IPS DF 4.7 (cell line): ENCODE measurements at regions not wholly inside any gene's neighbourhood (a gene's known extent, or its start where the extent isn't known, plus 50 kb on each side); places are given as distances from the start of the nearest gene placed in this dataset.
"Not testable (repeated sequence)": the region's sequence is repeated elsewhere in the genome, so short reads cannot be mapped to it uniquely, and the experiment has no call there.

Experiments used
- DNase-seq: peaks from one replicate; pipeline ENCODE4 v3.0.0-alpha.2; 2013; ENCODE audit warnings: low spot score; ENCODE audit errors: extremely low read depth

GRCh38 chr15:79602731-79603130 is 170.6 kb downstream of the MINAR1 start:
- no peak for DNase-seq

- DNase-seq = no peak
Measured at GRCh38 chr15:79606831-79607355, 174.8 kb downstream of the MINAR1 start.

GRCh38 chr15:79608066-79608864 is 176.1 kb downstream of the MINAR1 start:
- no peak for DNase-seq

- no peak for DNase-seq
Measured at GRCh38 chr15:79609506-79609905, 177.4 kb downstream of the MINAR1 start.

- no peak for DNase-seq
Measured at GRCh38 chr15:79610021-79610420, 177.9 kb downstream of the MINAR1 start.

- DNase-seq = no peak
Measured at GRCh38 chr15:79615754-79616153, 183.6 kb downstream of the MINAR1 start.

GRCh38 chr15:79617071-79617470 is 184.9 kb downstream of the MINAR1 start:
- no peak for DNase-seq

GRCh38 chr15:79620112-79620857 is 188.1 kb downstream of the MINAR1 start:
- DNase-seq = no peak

- DNase-seq = not testable (repeated sequence)
Measured at GRCh38 chr15:79621805-79622204, 189.7 kb downstream of the MINAR1 start.

GRCh38 chr15:79623488-79623887 is 191.4 kb downstream of the MINAR1 start:
- no peak for DNase-seq

- DNase-seq = no peak
Measured at GRCh38 chr15:79629687-79630086, 197.6 kb downstream of the MINAR1 start.

- DNase-seq = no peak
Measured at GRCh38 chr15:79632457-79632856, 200.3 kb downstream of the MINAR1 start.

- no peak for DNase-seq
Measured at GRCh38 chr15:79635149-79635771, 203.1 kb downstream of the MINAR1 start.

GRCh38 chr15:79635897-79636561 is 203.9 kb downstream of the MINAR1 start:
- DNase-seq = no peak

- no peak for DNase-seq
Measured at GRCh38 chr15:79640206-79640605, 208.1 kb downstream of the MINAR1 start.

- DNase-seq = no peak
Measured at GRCh38 chr15:79641841-79642240, 209.7 kb downstream of the MINAR1 start.

- no peak for DNase-seq
Measured at GRCh38 chr15:79643393-79643792, 211.3 kb downstream of the MINAR1 start.

GRCh38 chr15:79644091-79644490 is 212.0 kb downstream of the MINAR1 start:
- no peak for DNase-seq

- DNase-seq = not testable (repeated sequence)
Measured at GRCh38 chr15:79652972-79653371, 220.8 kb downstream of the MINAR1 start.

- DNase-seq = no peak
Measured at GRCh38 chr15:79653533-79653932, 221.4 kb downstream of the MINAR1 start.
